WTC11 (cell line): ENCODE measurements at regions not wholly inside any gene's neighbourhood (a gene's known extent, or its start where the extent isn't known, plus 50 kb on each side); places are given as distances from the start of the nearest gene placed in this dataset.
"Not testable (repeated sequence)": the region's sequence is repeated elsewhere in the genome, so short reads cannot be mapped to it uniquely, and the experiment has no call there.

Source experiments
- E2F4 ChIP-seq: sonication (generic); formaldehyde crosslinking; IDR thresholded peaks from 2 replicates; pipeline ENCODE4 v1.8.1; 2022; ENCODE audit warnings: low read depth, mild to moderate bottlenecking, moderate library complexity, missing genetic modification reagents, borderline replicate concordance
- ETV6 ChIP-seq: sonication (generic); formaldehyde crosslinking; IDR thresholded peaks from 2 replicates; pipeline ENCODE4 v1.8.1; 2022; ENCODE audit warnings: mild to moderate bottlenecking, missing genetic modification reagents
- FOXP1 ChIP-seq: sonication (generic); formaldehyde crosslinking; IDR thresholded peaks from 2 replicates; pipeline ENCODE4 v1.8.0; 2022; ENCODE audit warnings: missing genetic modification reagents, mild to moderate bottlenecking, moderate library complexity, borderline replicate concordance
- GABPB1 ChIP-seq: sonication (generic); formaldehyde crosslinking; IDR thresholded peaks from 2 replicates; pipeline ENCODE4 v1.8.1; 2023; ENCODE audit warnings: mild to moderate bottlenecking, missing genetic modification reagents
- JUN ChIP-seq: sonication (generic); formaldehyde crosslinking; IDR thresholded peaks from 2 replicates; pipeline ENCODE4 v1.8.0; 2023; ENCODE audit warnings: mild to moderate bottlenecking, missing genetic modification reagents
- KAT7 ChIP-seq: sonication (generic); formaldehyde crosslinking; IDR thresholded peaks from 2 replicates; pipeline ENCODE4 v1.8.1; 2023; ENCODE audit warnings: missing genetic modification reagents, mild to moderate bottlenecking, borderline replicate concordance
- NR3C1 ChIP-seq: sonication (generic); formaldehyde crosslinking; conservative IDR thresholded peaks from 2 replicates; pipeline ENCODE4 v1.8.1; 2023; ENCODE audit warnings: low read depth, mild to moderate bottlenecking, missing genetic modification reagents
- USF2 ChIP-seq: sonication (generic); formaldehyde crosslinking; IDR thresholded peaks from 2 replicates; pipeline ENCODE4 v1.8.1; 2023; ENCODE audit warnings: mild to moderate bottlenecking, missing genetic modification reagents, moderate library complexity
- ZBTB43 ChIP-seq: sonication (generic); formaldehyde crosslinking; IDR thresholded peaks from 2 replicates; pipeline ENCODE4 v1.8.1; 2023; ENCODE audit warnings: mild to moderate bottlenecking, missing genetic modification reagents
- ZNF121 ChIP-seq: sonication (generic); formaldehyde crosslinking; IDR thresholded peaks from 2 replicates; pipeline ENCODE4 v1.8.0; 2023; ENCODE audit warnings: missing genetic modification reagents
- ZNF423 ChIP-seq: fragments of 250-450 bp; sonication (Bioruptor Pico); IDR thresholded peaks from 2 replicates; pipeline ENCODE4 v2.1.2; 2022; ENCODE audit warnings: mild to moderate bottlenecking, moderate library complexity
- TF ChIP-seq, protein P1 (sequence below): fragments of 200-600 bp; IDR thresholded peaks from 2 replicates; pipeline ENCODE4 v1.8.0; 2022; ENCODE audit warnings: antibody characterized with exemption
- TF ChIP-seq, protein P2 (sequence below): sonication (generic); formaldehyde crosslinking; IDR thresholded peaks from 2 replicates; pipeline ENCODE4 v1.8.1; 2022; ENCODE audit warnings: low read depth, missing genetic modification reagents, borderline replicate concordance

DNA sequence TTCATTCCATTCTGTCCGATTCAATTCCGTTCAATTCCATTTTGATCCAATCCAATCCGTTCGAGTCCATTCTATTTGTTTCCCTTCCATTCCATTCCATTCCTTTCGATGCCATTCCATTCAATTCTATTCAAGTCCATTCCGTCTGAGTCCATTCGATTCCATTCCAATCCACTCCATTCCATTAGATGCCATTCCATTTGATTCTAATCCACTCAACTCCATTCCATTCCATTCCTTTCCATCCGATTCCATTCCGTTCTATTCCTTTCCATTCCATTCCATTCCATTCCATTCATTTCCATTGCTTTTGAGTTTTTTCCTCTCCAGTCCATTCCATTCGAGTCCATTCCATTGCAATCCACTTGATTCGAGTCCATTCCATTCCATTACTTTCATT is 2589.3 kb upstream of the TPTE start:
- TF ChIP-seq, protein P1, sequence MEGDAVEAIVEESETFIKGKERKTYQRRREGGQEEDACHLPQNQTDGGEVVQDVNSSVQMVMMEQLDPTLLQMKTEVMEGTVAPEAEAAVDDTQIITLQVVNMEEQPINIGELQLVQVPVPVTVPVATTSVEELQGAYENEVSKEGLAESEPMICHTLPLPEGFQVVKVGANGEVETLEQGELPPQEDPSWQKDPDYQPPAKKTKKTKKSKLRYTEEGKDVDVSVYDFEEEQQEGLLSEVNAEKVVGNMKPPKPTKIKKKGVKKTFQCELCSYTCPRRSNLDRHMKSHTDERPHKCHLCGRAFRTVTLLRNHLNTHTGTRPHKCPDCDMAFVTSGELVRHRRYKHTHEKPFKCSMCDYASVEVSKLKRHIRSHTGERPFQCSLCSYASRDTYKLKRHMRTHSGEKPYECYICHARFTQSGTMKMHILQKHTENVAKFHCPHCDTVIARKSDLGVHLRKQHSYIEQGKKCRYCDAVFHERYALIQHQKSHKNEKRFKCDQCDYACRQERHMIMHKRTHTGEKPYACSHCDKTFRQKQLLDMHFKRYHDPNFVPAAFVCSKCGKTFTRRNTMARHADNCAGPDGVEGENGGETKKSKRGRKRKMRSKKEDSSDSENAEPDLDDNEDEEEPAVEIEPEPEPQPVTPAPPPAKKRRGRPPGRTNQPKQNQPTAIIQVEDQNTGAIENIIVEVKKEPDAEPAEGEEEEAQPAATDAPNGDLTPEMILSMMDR = not testable (repeated sequence)
- TF ChIP-seq ZBTB43 (CRISPR knock-in tag); GABPB1 (CRISPR knock-in tag); JUN (CRISPR knock-in tag); ETV6 (CRISPR knock-in tag); E2F4 (CRISPR knock-in tag); NR3C1 (CRISPR knock-in tag); KAT7 (CRISPR knock-in tag); ZNF423 (CRISPR knock-in tag); ZNF121 (CRISPR knock-in tag); FOXP1; USF2 (CRISPR knock-in tag): not testable (repeated sequence)
- TF ChIP-seq, protein P2, sequence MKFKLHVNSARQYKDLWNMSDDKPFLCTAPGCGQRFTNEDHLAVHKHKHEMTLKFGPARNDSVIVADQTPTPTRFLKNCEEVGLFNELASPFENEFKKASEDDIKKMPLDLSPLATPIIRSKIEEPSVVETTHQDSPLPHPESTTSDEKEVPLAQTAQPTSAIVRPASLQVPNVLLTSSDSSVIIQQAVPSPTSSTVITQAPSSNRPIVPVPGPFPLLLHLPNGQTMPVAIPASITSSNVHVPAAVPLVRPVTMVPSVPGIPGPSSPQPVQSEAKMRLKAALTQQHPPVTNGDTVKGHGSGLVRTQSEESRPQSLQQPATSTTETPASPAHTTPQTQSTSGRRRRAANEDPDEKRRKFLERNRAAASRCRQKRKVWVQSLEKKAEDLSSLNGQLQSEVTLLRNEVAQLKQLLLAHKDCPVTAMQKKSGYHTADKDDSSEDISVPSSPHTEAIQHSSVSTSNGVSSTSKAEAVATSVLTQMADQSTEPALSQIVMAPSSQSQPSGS (CRISPR knock-in tag) = not testable (repeated sequence)
